NCI-H345 treated with DMSO at 0.1 percent for 48 hours (cell line): ENCODE measurements at regions not wholly inside any gene's neighbourhood (a gene's known extent, or its start where the extent isn't known, plus 50 kb on each side); places are given as distances from the start of the nearest gene placed in this dataset.
"Not testable (repeated sequence)": the region's sequence is repeated elsewhere in the genome, so short reads cannot be mapped to it uniquely, and the experiment has no call there.

Experiments
- DNase-seq: peaks from one replicate; lab custom pipeline; 2025; ENCODE audit not compliant: unreplicated experiment; lab: John Stamatoyannopoulos, UW

- DNase-seq: no peak
Measured at GRCh38 chr16:86337138-86337537, 173.2 kb upstream of the FOXF1 start.

GRCh38 chr16:86337581-86338402 lies 172.5 kb upstream of the FOXF1 start:
- DNase-seq: no peak

GRCh38 chr16:86338403-86339115 lies 171.8 kb upstream of the FOXF1 start:
- DNase-seq: no peak

GRCh38 chr16:86342161-86342834 lies 168.0 kb upstream of the FOXF1 start:
- DNase-seq: no peak

GRCh38 chr16:86343027-86343795 lies 167.1 kb upstream of the FOXF1 start:
- no peak for DNase-seq

GRCh38 chr16:86343796-86344585 lies 166.3 kb upstream of the FOXF1 start:
- DNase-seq: no peak

- no peak for DNase-seq
Measured at GRCh38 chr16:86344586-86344871, 165.8 kb upstream of the FOXF1 start.

GRCh38 chr16:86344881-86345280 lies 165.4 kb upstream of the FOXF1 start:
- DNase-seq: no peak

- DNase-seq: no peak
Measured at GRCh38 chr16:86345516-86345915, 164.8 kb upstream of the FOXF1 start.

- DNase-seq: no peak
Measured at GRCh38 chr16:86346034-86346433, 164.3 kb upstream of the FOXF1 start.

GRCh38 chr16:86347090-86347489 lies 163.2 kb upstream of the FOXF1 start:
- no peak for DNase-seq

- no peak for DNase-seq
Measured at GRCh38 chr16:86347916-86348555, 162.3 kb upstream of the FOXF1 start.

- no peak for DNase-seq
Measured at GRCh38 chr16:86349338-86349900, 160.9 kb upstream of the FOXF1 start.

- DNase-seq: no peak
Measured at GRCh38 chr16:86350289-86350688, 160.0 kb upstream of the FOXF1 start.

GRCh38 chr16:86351041-86351784 lies 159.1 kb upstream of the FOXF1 start:
- no peak for DNase-seq

- DNase-seq: not testable (repeated sequence)
Measured at GRCh38 chr16:86351785-86352139, 158.6 kb upstream of the FOXF1 start.

- no peak for DNase-seq
Measured at GRCh38 chr16:86353148-86353547, 157.2 kb upstream of the FOXF1 start.

GRCh38 chr16:86353948-86354347 lies 156.4 kb upstream of the FOXF1 start:
- no peak for DNase-seq
